Uterus (tissue), 3 donors: ENCODE measurements at regions not wholly inside any gene's neighbourhood (a gene's known extent, or its start where the extent isn't known, plus 50 kb on each side); places are given as distances from the start of the nearest gene placed in this dataset.

ENCODE experiments used
- DNase-seq, 2 donors: peaks; one replicate each; pipeline ENCODE4 v3.0.0-alpha.2; 2019 to 2020
- H3K27ac ChIP-seq, 2 donors: fragments of 200-600 bp; sonication (generic); 1 replicate in 1 of 2; 2 replicates in 1 of 2; pipeline ENCODE4 v1.5.1; 2016 to 2018
- H3K27me3 ChIP-seq, 2 donors: fragments of 200-600 bp; sonication (generic); one replicate each; pipeline ENCODE4 v1.5.1; 2018 to 2019; ENCODE audit warnings: control low read depth in 1 of 2
- H3K36me3 ChIP-seq, 2 donors: fragments of 200-600 bp; sonication (generic); one replicate each; pipeline ENCODE4 v1.5.1; 2019; ENCODE audit warnings: control low read depth in 1 of 2
- H3K4me1 ChIP-seq, 2 donors: fragments of 200-600 bp; sonication (generic); one replicate each; pipeline ENCODE4 v1.5.1; 2018 to 2019; ENCODE audit warnings: control low read depth in 1 of 2
- H3K4me3 ChIP-seq, 2 donors: fragments of 200-600 bp; sonication (generic); 1 replicate in 1 of 2; 2 replicates in 1 of 2; pipeline ENCODE4 v1.5.1; 2018 to 2019; ENCODE audit warnings: mild to moderate bottlenecking in 1 of 2
- H3K9me3 ChIP-seq, 2 donors: fragments of 200-600 bp; sonication (generic); one replicate each; pipeline ENCODE4 v1.5.1; 2019; ENCODE audit warnings: control low read depth in 1 of 2
- POLR2A ChIP-seq, 2 donors: fragments of 450-650 bp; IDR thresholded peaks; one replicate each; pipeline ENCODE4 v1.6.1; 2016; ENCODE audit warnings: antibody characterized with exemption in 2 of 2, mild to moderate bottlenecking in 1 of 2, moderate library complexity in 1 of 2
- intact Hi-C: fragments of 100-400 bp; cut with DNase I; formaldehyde crosslinking; loops from one replicate; pipeline ENCODE4 v1.15.1; 2023; ENCODE audit warnings: low total_unique reads
- TF ChIP-seq, protein P1 (sequence below), 4 experiments: fragments of 200-600 bp in 2 of 4; fragments of 450-650 bp in 2 of 4; sonication (generic) in 2 of 4; IDR thresholded peaks; one replicate each; pipeline ENCODE4 v1.5.1; 2016 to 2019; ENCODE audit warnings: antibody characterized with exemption in 4 of 4, mild to moderate bottlenecking in 2 of 4, moderate library complexity in 1 of 4
- donor health status: DM: yes; HTN: yes; CAD: no.

- intact Hi-C loops, result no loop called here
- no peak overlapping the region for H3K27ac ChIP-seq
- no peaks in the 10 kb centered on the region for H3K4me1 ChIP-seq
Observed at GRCh38 chr14:85380881-85381280, 149.1 kb upstream of the FLRT2 start.

DNA sequence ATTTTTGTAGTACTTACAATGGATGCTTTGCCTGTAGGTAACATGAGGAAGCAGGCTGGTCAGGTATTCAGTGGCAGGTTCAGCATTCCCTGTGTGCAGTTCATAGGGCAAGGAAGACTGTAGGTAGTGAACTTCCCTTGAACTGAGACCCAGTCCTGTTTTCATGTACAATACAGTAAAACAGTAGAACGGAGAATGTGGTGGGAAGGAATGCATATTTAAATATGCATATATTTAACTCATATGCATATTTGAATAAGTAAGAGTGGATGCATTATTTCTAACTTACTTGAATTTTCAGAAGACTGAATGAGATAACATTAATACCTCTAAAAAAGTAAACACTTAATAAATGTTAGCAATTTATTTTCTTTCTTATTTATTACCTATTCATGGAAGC lies 147.6 kb upstream of the FLRT2 start:
- DNase-seq, result no peak
- no peak overlapping the region for H3K4me3 ChIP-seq
- H3K9me3 ChIP-seq, result no peaks in the 10 kb centered on the region
- no peaks in the 10 kb centered on the region for H3K4me1 ChIP-seq
- no peak for TF ChIP-seq POLR2A (IDR thresholded peaks at IDR 0.05)
- TF ChIP-seq, protein P1, sequence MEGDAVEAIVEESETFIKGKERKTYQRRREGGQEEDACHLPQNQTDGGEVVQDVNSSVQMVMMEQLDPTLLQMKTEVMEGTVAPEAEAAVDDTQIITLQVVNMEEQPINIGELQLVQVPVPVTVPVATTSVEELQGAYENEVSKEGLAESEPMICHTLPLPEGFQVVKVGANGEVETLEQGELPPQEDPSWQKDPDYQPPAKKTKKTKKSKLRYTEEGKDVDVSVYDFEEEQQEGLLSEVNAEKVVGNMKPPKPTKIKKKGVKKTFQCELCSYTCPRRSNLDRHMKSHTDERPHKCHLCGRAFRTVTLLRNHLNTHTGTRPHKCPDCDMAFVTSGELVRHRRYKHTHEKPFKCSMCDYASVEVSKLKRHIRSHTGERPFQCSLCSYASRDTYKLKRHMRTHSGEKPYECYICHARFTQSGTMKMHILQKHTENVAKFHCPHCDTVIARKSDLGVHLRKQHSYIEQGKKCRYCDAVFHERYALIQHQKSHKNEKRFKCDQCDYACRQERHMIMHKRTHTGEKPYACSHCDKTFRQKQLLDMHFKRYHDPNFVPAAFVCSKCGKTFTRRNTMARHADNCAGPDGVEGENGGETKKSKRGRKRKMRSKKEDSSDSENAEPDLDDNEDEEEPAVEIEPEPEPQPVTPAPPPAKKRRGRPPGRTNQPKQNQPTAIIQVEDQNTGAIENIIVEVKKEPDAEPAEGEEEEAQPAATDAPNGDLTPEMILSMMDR (IDR thresholded peaks at IDR 0.05), result no peak
- no peak overlapping the region for H3K27ac ChIP-seq
- no peaks in the 10 kb centered on the region for H3K36me3 ChIP-seq
- intact Hi-C loops, result no loop called here
- H3K27me3 ChIP-seq, result no peaks in the 10 kb centered on the region

More at GRCh38 chr14:85380881-85381280, 149.1 kb upstream of the FLRT2 start:
- TF ChIP-seq, protein P1 (IDR thresholded peaks at IDR 0.05), result no peak
- no peak for TF ChIP-seq POLR2A (IDR thresholded peaks at IDR 0.05)
- no peak overlapping the region for H3K4me3 ChIP-seq
- no peaks in the 10 kb centered on the region for H3K27me3 ChIP-seq
- no peaks in the 10 kb centered on the region for H3K36me3 ChIP-seq
- no peak for DNase-seq
- no peaks in the 10 kb centered on the region for H3K9me3 ChIP-seq

DNA sequence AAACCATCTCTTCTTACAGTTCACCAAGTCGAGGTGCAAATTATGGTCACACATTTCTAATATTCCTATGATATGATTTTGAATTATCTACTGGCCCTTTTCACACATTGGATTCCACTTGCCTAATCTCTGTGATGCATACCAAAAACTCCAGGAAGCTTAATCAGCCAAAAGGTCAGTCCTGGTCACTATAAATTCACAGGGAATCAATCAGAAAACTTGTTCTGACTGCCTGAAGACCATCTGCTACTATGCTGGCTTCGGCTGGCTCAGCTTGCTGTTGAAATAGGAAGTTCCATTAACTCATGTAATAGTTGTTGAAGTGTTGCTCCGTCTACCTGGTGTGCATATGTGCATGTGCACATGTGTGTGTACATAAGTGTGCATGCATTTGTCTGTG lies 142.8 kb upstream of the FLRT2 start:
- intact Hi-C loops, result no loop called here
- DNase-seq, result no peak
- Histone ChIP-seq H3K4me3 (no peak overlapping the region), H3K36me3 (no peaks in the 10 kb centered on the region), H3K27me3 (no peaks in the 10 kb centered on the region), H3K4me1 (no peaks in the 10 kb centered on the region), H3K9me3 (no peaks in the 10 kb centered on the region), H3K27ac (no peak overlapping the region)
- TF ChIP-seq POLR2A (IDR thresholded peaks at IDR 0.05), result no peak
- TF ChIP-seq, protein P1 (IDR thresholded peaks at IDR 0.05), result no peak

GRCh38 chr14:85390236-85390635 lies 139.7 kb upstream of the FLRT2 start:
- no peaks in the 10 kb centered on the region for H3K27me3 ChIP-seq
- intact Hi-C loops, result no loop called here
- H3K36me3 ChIP-seq, result no peaks in the 10 kb centered on the region
- no peak for TF ChIP-seq POLR2A (IDR thresholded peaks at IDR 0.05)
- TF ChIP-seq, protein P1 (IDR thresholded peaks at IDR 0.05), result no peak
- no peak for DNase-seq
- H3K4me1 ChIP-seq, result no peaks in the 10 kb centered on the region
- no peak overlapping the region for H3K27ac ChIP-seq
- no peak overlapping the region for H3K4me3 ChIP-seq
- no peaks in the 10 kb centered on the region for H3K9me3 ChIP-seq

- Histone ChIP-seq H3K27ac (no peak overlapping the region), H3K27me3 (no peaks in the 10 kb centered on the region), H3K36me3 (no peaks in the 10 kb centered on the region), H3K4me3 (no peak overlapping the region), H3K4me1 (no peaks in the 10 kb centered on the region), H3K9me3 (no peaks in the 10 kb centered on the region)
- TF ChIP-seq, protein P1 (IDR thresholded peaks at IDR 0.05), result no peak
- TF ChIP-seq POLR2A (IDR thresholded peaks at IDR 0.05), result no peak
- intact Hi-C loops, result no loop called here
- DNase-seq, result no peak
Observed at GRCh38 chr14:85391455-85391854, 138.5 kb upstream of the FLRT2 start.
